ENCODE measurements at regions not wholly inside any gene's neighbourhood (a gene's known extent, or its start where the extent isn't known, plus 50 kb on each side); places are given as distances from the start of the nearest gene placed in this dataset.

GRCh38 chr5:27465140-27465539 is 426.8 kb upstream of the CDH9 start:
- TF ChIP-seq, protein P1, sequence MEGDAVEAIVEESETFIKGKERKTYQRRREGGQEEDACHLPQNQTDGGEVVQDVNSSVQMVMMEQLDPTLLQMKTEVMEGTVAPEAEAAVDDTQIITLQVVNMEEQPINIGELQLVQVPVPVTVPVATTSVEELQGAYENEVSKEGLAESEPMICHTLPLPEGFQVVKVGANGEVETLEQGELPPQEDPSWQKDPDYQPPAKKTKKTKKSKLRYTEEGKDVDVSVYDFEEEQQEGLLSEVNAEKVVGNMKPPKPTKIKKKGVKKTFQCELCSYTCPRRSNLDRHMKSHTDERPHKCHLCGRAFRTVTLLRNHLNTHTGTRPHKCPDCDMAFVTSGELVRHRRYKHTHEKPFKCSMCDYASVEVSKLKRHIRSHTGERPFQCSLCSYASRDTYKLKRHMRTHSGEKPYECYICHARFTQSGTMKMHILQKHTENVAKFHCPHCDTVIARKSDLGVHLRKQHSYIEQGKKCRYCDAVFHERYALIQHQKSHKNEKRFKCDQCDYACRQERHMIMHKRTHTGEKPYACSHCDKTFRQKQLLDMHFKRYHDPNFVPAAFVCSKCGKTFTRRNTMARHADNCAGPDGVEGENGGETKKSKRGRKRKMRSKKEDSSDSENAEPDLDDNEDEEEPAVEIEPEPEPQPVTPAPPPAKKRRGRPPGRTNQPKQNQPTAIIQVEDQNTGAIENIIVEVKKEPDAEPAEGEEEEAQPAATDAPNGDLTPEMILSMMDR (IDR thresholded peaks at IDR 0.05; ENCODE audit: borderline replicate concordance, extremely low read depth, low read length, poor library complexity, severe bottlenecking): no peak
- no peak for TF ChIP-seq EZH2 (IDR thresholded peaks at IDR 0.05; ENCODE audit: borderline replicate concordance, low read depth, low read length, severe bottlenecking)

All from DND-41 (cell line).